ENCODE measurements at regions not wholly inside any gene's neighbourhood (a gene's known extent, or its start where the extent isn't known, plus 50 kb on each side); places are given as distances from the start of the nearest gene placed in this dataset.

- no peak for TF ChIP-seq POLR2A (IDR thresholded peaks at IDR 0.05)
- no peak for TF ChIP-seq CTCF (IDR thresholded peaks at IDR 0.05)
These were observed 496.1 kb upstream of the MYT1L start for GRCh38 chr2:2827046-2827636.
